ENCODE measurements at regions not wholly inside any gene's neighbourhood (a gene's known extent, or its start where the extent isn't known, plus 50 kb on each side); places are given as distances from the start of the nearest gene placed in this dataset.

DNA sequence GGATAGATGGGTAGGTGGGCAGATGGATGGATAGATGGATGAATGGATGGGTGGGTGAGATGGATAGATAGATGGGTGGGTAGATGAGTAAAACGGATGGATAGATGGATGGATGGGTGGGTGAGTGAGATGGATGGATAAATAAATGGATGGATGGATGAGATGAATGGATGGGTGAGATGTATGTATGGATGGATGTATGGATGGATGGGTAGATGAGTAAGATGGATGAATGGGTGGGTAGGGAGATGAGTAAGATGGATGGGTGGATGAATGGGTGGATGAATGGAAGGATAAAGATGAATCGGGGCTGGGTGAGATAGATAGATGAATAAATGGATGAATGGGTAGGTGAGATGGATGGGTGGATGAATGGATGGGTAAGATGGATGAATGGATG, 210.1 kb downstream of the TFAP2C start:
- TF ChIP-seq, protein P1, sequence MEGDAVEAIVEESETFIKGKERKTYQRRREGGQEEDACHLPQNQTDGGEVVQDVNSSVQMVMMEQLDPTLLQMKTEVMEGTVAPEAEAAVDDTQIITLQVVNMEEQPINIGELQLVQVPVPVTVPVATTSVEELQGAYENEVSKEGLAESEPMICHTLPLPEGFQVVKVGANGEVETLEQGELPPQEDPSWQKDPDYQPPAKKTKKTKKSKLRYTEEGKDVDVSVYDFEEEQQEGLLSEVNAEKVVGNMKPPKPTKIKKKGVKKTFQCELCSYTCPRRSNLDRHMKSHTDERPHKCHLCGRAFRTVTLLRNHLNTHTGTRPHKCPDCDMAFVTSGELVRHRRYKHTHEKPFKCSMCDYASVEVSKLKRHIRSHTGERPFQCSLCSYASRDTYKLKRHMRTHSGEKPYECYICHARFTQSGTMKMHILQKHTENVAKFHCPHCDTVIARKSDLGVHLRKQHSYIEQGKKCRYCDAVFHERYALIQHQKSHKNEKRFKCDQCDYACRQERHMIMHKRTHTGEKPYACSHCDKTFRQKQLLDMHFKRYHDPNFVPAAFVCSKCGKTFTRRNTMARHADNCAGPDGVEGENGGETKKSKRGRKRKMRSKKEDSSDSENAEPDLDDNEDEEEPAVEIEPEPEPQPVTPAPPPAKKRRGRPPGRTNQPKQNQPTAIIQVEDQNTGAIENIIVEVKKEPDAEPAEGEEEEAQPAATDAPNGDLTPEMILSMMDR (IDR thresholded peaks at IDR 0.05; ENCODE audit: poor library complexity) = no peak
- TF ChIP-seq EZH2 (IDR thresholded peaks at IDR 0.05; ENCODE audit: borderline replicate concordance) = no peak
- no peak for TF ChIP-seq EZH2phosphoT487 (IDR thresholded peaks at IDR 0.05; ENCODE audit: low read depth, severe bottlenecking, unreplicated experiment)
